T-cell (primary cell): ENCODE measurements at regions not wholly inside any gene's neighbourhood (a gene's known extent, or its start where the extent isn't known, plus 50 kb on each side); places are given as distances from the start of the nearest gene placed in this dataset.
"Not testable (repeated sequence)": the region's sequence is repeated elsewhere in the genome, so short reads cannot be mapped to it uniquely, and the experiment has no call there.

Source experiments
- ATAC-seq, 4 experiments: fragments of 200-7000 bp in 3 of 4; fragments of 150-1000 bp in 1 of 4; cut with Tn5 transposase; replicated peaks in 1 of 4; 1 replicate in 3 of 4; 2 replicates in 1 of 4; pipeline ENCODE4 v1.10.0; 2021; ENCODE audit warnings: moderate library complexity in 3 of 4, mild to moderate bottlenecking in 2 of 4, moderate number of reproducible peaks in 1 of 4
- CTCF ChIA-PET, 2 donors: fragments of 300-600 bp; sonication (Branson Sonifier 250); formaldehyde crosslinking; loops; one replicate each; lab custom pipeline; 2022; ENCODE audit warnings: antibody characterized with exemption in 2 of 2; lab: Charles Lee
- POLR2A ChIA-PET, 2 donors: fragments of 300-600 bp; sonication (Branson Sonifier 250); formaldehyde crosslinking; loops; one replicate each; lab custom pipeline; 2022; ENCODE audit warnings: antibody characterized with exemption in 2 of 2; lab: Charles Lee
- DNase-seq, 35 experiments: peaks; one replicate each; pipeline versions ENCODE4 v3.0.0 to v3.0.0-alpha.2; 2013 to 2023
- H3K27ac ChIP-seq: one replicate; pipeline ENCODE4 v1.5.1; 2013; ENCODE audit warnings: low read length
- H3K27me3 ChIP-seq, 2 experiments: replicated peaks in 1 of 2; 1 replicate in 1 of 2; 2 replicates in 1 of 2; pipeline versions ENCODE4 v1.6.1 to v1.7.0; 2013; ENCODE audit warnings: low read length in 1 of 2, mixed read lengths in 1 of 2; ENCODE audit not compliant: control insufficient read depth in 2 of 2, insufficient read depth in 2 of 2; ENCODE audit errors: extremely low read depth in 1 of 2
- H3K36me3 ChIP-seq, 2 donors: 1 replicate in 1 of 2; 2 replicates in 1 of 2; pipeline versions ENCODE4 v1.6.1 to v1.7.0; 2013; ENCODE audit warnings: low read length in 1 of 2; ENCODE audit not compliant: control insufficient read depth in 2 of 2, insufficient read depth in 1 of 2; ENCODE audit errors: extremely low read depth in 1 of 2
- H3K4me1 ChIP-seq, 2 experiments: 1 replicate in 1 of 2; 2 replicates in 1 of 2; pipeline versions ENCODE4 v1.6.1 to v1.7.0; 2013; ENCODE audit warnings: low read length in 2 of 2, mixed read lengths in 1 of 2; ENCODE audit not compliant: insufficient read depth in 2 of 2, control insufficient read depth in 1 of 2; ENCODE audit errors: extremely low read depth in 1 of 2
- H3K4me3 ChIP-seq, 2 donors: 1 replicate in 1 of 2; 2 replicates in 1 of 2; pipeline versions ENCODE4 v1.5.1 to v1.7.0; 2013; ENCODE audit warnings: mild to moderate bottlenecking in 2 of 2, low read length in 1 of 2, moderate library complexity in 1 of 2; ENCODE audit not compliant: control insufficient read depth in 1 of 2; ENCODE audit errors: extremely low read depth in 1 of 2
- H3K9me3 ChIP-seq: 2 replicates; pipeline ENCODE4 v1.7.0; 2013
- H3K27ac Mint-ChIP-seq, 2 donors: one replicate each; pipeline ENCODE4 v1.8.0; 2020 to 2021; ENCODE audit warnings: mild to moderate bottlenecking in 2 of 2, mixed read lengths in 2 of 2
- H3K27me3 Mint-ChIP-seq, 2 donors: one replicate each; pipeline ENCODE4 v1.8.0; 2021 to 2022; ENCODE audit warnings: mixed read lengths in 2 of 2
- H3K36me3 Mint-ChIP-seq: one replicate; pipeline ENCODE4 v1.8.0; 2021; ENCODE audit warnings: mixed read lengths
- H3K4me1 Mint-ChIP-seq, 3 donors: one replicate each; pipeline ENCODE4 v1.8.0; 2020 to 2022; ENCODE audit warnings: mixed read lengths in 3 of 3, mild to moderate bottlenecking in 1 of 3
- H3K4me3 Mint-ChIP-seq, 3 donors: one replicate each; pipeline ENCODE4 v1.8.0; 2020 to 2022; ENCODE audit warnings: mild to moderate bottlenecking in 3 of 3, mixed read lengths in 3 of 3, moderate library complexity in 3 of 3
- H3K9me3 Mint-ChIP-seq, 3 donors: one replicate each; pipeline ENCODE4 v1.8.0; 2020 to 2022; ENCODE audit warnings: mixed read lengths in 3 of 3
- WGBS: methylation state at CpG from one replicate; pipeline ENCODE4 v1.1.5; 2013; ENCODE audit warnings: missing lambda C conversion rate; ENCODE audit not compliant: insufficient coverage; 5-methylcytosine and 5-hydroxymethylcytosine counted together

GRCh38 chr2:8145375-8145774 lies 536.5 kb upstream of the ID2 start:
- H3K4me3 Mint-ChIP-seq, H3K27me3 Mint-ChIP-seq, H3K27me3 ChIP-seq, H3K27ac Mint-ChIP-seq, H3K9me3 ChIP-seq, H3K36me3 Mint-ChIP-seq, POLR2A ChIA-PET, CTCF ChIA-PET, ATAC-seq, H3K4me1 Mint-ChIP-seq, H3K4me3 ChIP-seq, H3K27ac ChIP-seq, H3K36me3 ChIP-seq, DNase-seq, H3K4me1 ChIP-seq, H3K9me3 Mint-ChIP-seq: not testable (repeated sequence)
- WGBS, result no CpG with 5 or more reads among the region's 2 CpGs

- no peaks in the 10 kb centered on the region for H3K27me3 ChIP-seq
- H3K4me3 ChIP-seq, result no peak overlapping the region
- Mint-ChIP-seq H3K4me3 (no peak overlapping the region), H3K27ac (no peak overlapping the region), H3K9me3 (no peaks in the 10 kb centered on the region), H3K27me3 (no peaks in the 10 kb centered on the region), H3K4me1 (no peaks in the 10 kb centered on the region), H3K36me3 (no peaks in the 10 kb centered on the region)
- 100% methylated on average over 4 of the region's 5 CpGs for WGBS
- no peaks in the 10 kb centered on the region for H3K4me1 ChIP-seq
- DNase-seq (no peak), ATAC-seq (no peak)
- CTCF ChIA-PET, result no interaction called here
- H3K27ac ChIP-seq, result no peak overlapping the region
- POLR2A ChIA-PET, result interaction anchor here in 1 of 2 donors (0.6 kb wide), 1 partner anchor 74 kb away, joined by 4 read pairs; no protein-coding TSS in a partner anchor
- H3K36me3 ChIP-seq, result no peaks in the 10 kb centered on the region
- H3K9me3 ChIP-seq, result no peaks in the 10 kb centered on the region
Measured at GRCh38 chr2:8146132-8147005, 535.5 kb upstream of the ID2 start.

GRCh38 chr2:8148260-8149006 lies 533.4 kb upstream of the ID2 start:
- peaks cover 0 to 6% of the 10 kb centered on the region in 2 experiments for H3K4me1 ChIP-seq

GRCh38 chr2:8149007-8149405 lies 532.9 kb upstream of the ID2 start:
- ChIA-PET POLR2A (interaction anchor here in 1 of 2 donors (0.6 kb wide), 1 partner anchor 177 kb away, joined by 3 read pairs; no protein-coding TSS in a partner anchor), CTCF (no interaction called here)
- no peak for ATAC-seq
- no peak overlapping the region for H3K4me3 Mint-ChIP-seq
- H3K27ac Mint-ChIP-seq, result no peak overlapping the region
- no peaks in the 10 kb centered on the region for H3K27me3 Mint-ChIP-seq
- H3K27ac ChIP-seq, result no peak overlapping the region
- no peaks in the 10 kb centered on the region for H3K36me3 ChIP-seq
- 93% methylated on average over 5 of the region's 5 CpGs for WGBS
- H3K9me3 ChIP-seq, result no peaks in the 10 kb centered on the region
- peaks cover 0 to 6% of the 10 kb centered on the region in 2 experiments for H3K4me1 ChIP-seq
- peaks cover 6 to 13% (median 9%) of the 10 kb centered on the region in 3 donors for H3K4me1 Mint-ChIP-seq
- H3K36me3 Mint-ChIP-seq, result no peaks in the 10 kb centered on the region
- H3K9me3 Mint-ChIP-seq, result no peaks in the 10 kb centered on the region
- no peak overlapping the region for H3K4me3 ChIP-seq
- DNase-seq, result no peak
- H3K27me3 ChIP-seq, result no peaks in the 10 kb centered on the region

More at GRCh38 chr2:8148260-8149006, 533.4 kb upstream of the ID2 start:
- Mint-ChIP-seq H3K36me3 (no peaks in the 10 kb centered on the region), H3K4me3 (no peak overlapping the region), H3K27me3 (no peaks in the 10 kb centered on the region), H3K4me1 (peaks cover 6 to 12% (median 9%) of the 10 kb centered on the region in 3 donors), H3K9me3 (no peaks in the 10 kb centered on the region), H3K27ac (no peak overlapping the region)
- Histone ChIP-seq H3K9me3 (no peaks in the 10 kb centered on the region), H3K27me3 (no peaks in the 10 kb centered on the region), H3K36me3 (no peaks in the 10 kb centered on the region), H3K4me3 (no peak overlapping the region), H3K27ac (no peak overlapping the region)
- ChIA-PET POLR2A (interaction anchor here in 1 of 2 donors (0.6 kb wide), 1 partner anchor 176 kb away, joined by 3 read pairs; no protein-coding TSS in a partner anchor), CTCF (no interaction called here)
- ATAC-seq (no peak), DNase-seq (no peak)
- WGBS, result 92% methylated on average over 2 of the region's 8 CpGs

- DNase-seq (no peak), ATAC-seq (no peak)
- no peak overlapping the region for H3K4me3 ChIP-seq
- ChIA-PET CTCF (interaction anchor here (0.6 to 0.8 kb wide), 2 partner anchors 10 to 335 kb away, joined by 3 read pairs; no protein-coding TSS in a partner anchor), POLR2A (no interaction called here)
- no peaks in the 10 kb centered on the region for H3K27me3 Mint-ChIP-seq
- 97% methylated on average over 8 of the region's 9 CpGs for WGBS
- no peaks in the 10 kb centered on the region for H3K9me3 ChIP-seq
- H3K9me3 Mint-ChIP-seq, result no peaks in the 10 kb centered on the region
- no peaks in the 10 kb centered on the region for H3K27me3 ChIP-seq
- no peaks in the 10 kb centered on the region for H3K36me3 Mint-ChIP-seq
- H3K4me1 ChIP-seq, result peaks cover 0 to 6% of the 10 kb centered on the region in 2 experiments
- H3K4me3 Mint-ChIP-seq, result no peak overlapping the region
- H3K27ac Mint-ChIP-seq, result no peak overlapping the region
- H3K27ac ChIP-seq, result no peak overlapping the region
- no peaks in the 10 kb centered on the region for H3K36me3 ChIP-seq
- H3K4me1 Mint-ChIP-seq, result peaks cover 6 to 17% (median 9%) of the 10 kb centered on the region in 3 donors
Measured at GRCh38 chr2:8149985-8150539, 531.8 kb upstream of the ID2 start.

GRCh38 chr2:8151888-8152287 lies 530.0 kb upstream of the ID2 start:
- no peak overlapping the region for H3K27ac Mint-ChIP-seq
- Histone ChIP-seq H3K9me3 (no peaks in the 10 kb centered on the region), H3K4me1 (peaks cover 0 to 6% of the 10 kb centered on the region in 2 experiments), H3K36me3 (no peaks in the 10 kb centered on the region), H3K4me3 (no peak overlapping the region), H3K27ac (no peak overlapping the region), H3K27me3 (no peaks in the 10 kb centered on the region)
- no peak for DNase-seq
- no peak for ATAC-seq
- WGBS, result 100% methylated on average over 2 of the region's 2 CpGs
- no peaks in the 10 kb centered on the region for H3K9me3 Mint-ChIP-seq
- no peak overlapping the region for H3K4me3 Mint-ChIP-seq
- peaks cover 6 to 17% (median 9%) of the 10 kb centered on the region in 3 donors for H3K4me1 Mint-ChIP-seq
- H3K27me3 Mint-ChIP-seq, result no peaks in the 10 kb centered on the region
- no peaks in the 10 kb centered on the region for H3K36me3 Mint-ChIP-seq
- ChIA-PET CTCF (no interaction called here), POLR2A (no interaction called here)
